GM18909 (cell line): ENCODE measurements at regions not wholly inside any gene's neighbourhood (a gene's known extent, or its start where the extent isn't known, plus 50 kb on each side); places are given as distances from the start of the nearest gene placed in this dataset.
"Not testable (repeated sequence)": the region's sequence is repeated elsewhere in the genome, so short reads cannot be mapped to it uniquely, and the experiment has no call there.

Source experiments
- ATAC-seq: cut with Tn5 transposase; IDR thresholded peaks from one replicate; pipeline ENCODE4 v1.9.1; 2021; ENCODE audit warnings: mild to moderate bottlenecking; ENCODE audit not compliant: unreplicated experiment, poor library complexity

GRCh38 chr2:186959486-186959885, 110.5 kb upstream of the ZSWIM2 start:
- no peak for ATAC-seq

- no peak for ATAC-seq
These were observed 101.7 kb upstream of the ZSWIM2 start for GRCh38 chr2:186950694-186951093.

DNA sequence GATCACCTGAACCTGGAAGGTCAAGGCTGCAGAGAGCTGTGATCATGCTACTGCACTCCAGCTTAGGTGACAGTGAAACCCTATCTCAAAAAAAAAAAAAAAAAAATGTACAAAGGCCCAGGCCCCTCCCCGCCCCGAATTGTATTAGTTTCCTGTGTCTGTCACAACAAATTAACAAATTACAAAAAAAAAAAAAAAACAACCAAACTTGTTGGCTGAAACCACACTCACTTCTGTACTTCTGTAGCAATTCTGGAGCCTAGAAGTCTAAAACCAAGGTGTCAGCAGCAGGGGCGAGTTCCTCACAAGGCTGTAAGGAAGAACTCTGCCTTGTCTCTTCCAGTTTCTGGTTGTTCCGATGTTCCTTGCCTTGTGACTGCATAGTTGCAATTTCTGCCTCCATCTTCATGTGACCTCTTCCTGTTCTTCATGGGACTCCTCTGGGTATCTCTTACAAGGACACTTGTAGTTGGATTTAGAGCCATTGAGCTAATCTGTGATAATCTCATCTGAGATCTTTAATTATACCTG, 100.8 kb upstream of the ZSWIM2 start:
- no peak for ATAC-seq

DNA sequence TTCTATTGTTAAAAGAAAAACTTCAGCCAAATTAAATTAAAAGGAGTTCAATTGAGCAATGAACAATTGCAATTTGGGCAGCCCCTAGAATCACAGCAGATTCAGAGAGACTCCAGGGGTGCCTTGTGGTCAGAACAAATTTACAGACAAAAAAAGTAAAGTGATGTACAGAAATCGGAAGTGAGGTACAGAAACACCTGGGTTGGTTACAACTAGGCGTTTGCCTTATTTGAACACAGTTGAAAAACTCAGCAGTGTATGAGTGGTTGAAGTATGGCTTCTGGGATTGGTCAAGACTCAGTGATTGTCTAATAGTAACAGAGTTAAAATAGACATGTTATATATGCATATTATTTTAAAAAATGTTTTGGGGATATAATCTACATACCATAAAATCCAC, 98.5 kb upstream of the ZSWIM2 start:
- no peak for ATAC-seq

GRCh38 chr2:186946896-186947467, 98.0 kb upstream of the ZSWIM2 start:
- no peak for ATAC-seq

GRCh38 chr2:186941853-186942252, 92.9 kb upstream of the ZSWIM2 start:
- no peak for ATAC-seq

DNA sequence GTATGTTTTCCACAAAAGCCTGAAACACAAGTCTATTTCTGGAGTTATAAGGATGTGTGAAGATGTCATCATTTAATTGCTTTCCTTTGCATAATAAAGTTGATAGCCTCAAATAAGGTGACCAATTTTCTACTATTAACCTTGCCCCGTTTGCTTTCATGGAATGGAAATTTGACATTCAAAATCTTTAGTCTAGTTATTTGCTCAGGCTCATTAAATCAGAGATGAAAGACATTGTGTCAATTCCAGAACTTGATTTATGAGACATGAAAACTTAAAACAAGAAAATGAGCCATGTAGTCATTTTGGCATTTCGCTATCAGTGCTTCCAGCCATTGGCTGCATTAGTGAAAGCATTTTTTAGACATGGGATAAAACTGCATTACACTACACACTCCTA, 91.5 kb upstream of the ZSWIM2 start:
- ATAC-seq = no peak

DNA sequence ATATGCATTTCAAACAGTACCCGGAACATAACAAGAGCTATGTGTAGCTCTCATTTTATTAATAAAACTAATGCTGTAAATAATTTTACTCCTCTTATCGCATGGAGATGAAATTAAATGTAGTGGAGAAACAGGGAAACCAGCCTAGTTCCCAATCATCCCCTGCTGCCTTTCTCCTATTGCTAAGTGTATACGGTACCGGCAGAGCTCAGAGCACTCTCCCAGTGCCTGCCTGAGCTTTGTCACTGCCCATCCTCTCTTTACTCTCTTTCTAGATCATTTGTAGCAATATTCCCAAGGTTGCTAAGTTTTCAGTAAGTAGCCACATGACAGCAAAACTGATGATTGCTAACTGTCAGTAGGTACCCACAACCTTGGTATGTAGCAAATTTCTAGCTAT, 85.5 kb upstream of the ZSWIM2 start:
- ATAC-seq = no peak

- ATAC-seq = no peak
These were observed 78.9 kb upstream of the ZSWIM2 start for GRCh38 chr2:186927867-186928191.

- ATAC-seq = no peak
These were observed 78.4 kb upstream of the ZSWIM2 start for GRCh38 chr2:186927185-186927866.

DNA sequence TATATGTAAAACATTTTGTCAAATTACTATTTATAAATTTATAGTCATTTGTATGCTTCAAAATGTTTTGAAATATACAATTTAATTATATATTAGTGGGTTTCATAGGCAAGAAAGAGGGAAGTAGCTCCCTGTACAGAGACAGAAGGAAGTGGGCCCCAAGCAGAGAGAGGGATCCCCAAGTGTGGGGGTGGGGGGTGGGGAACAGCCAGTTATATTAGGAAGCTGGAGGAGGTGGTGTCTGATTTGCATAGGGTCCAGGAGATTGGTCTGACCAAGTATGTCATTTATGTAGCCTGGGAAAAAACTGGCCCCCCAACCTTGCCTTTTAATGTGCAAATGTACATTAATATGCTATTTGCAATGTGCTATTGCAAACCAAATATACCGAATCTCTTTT, 76.5 kb upstream of the ZSWIM2 start:
- no peak for ATAC-seq

- not testable (repeated sequence) for ATAC-seq
These were observed 73.3 kb upstream of the ZSWIM2 start for GRCh38 chr2:186922316-186922715.

DNA sequence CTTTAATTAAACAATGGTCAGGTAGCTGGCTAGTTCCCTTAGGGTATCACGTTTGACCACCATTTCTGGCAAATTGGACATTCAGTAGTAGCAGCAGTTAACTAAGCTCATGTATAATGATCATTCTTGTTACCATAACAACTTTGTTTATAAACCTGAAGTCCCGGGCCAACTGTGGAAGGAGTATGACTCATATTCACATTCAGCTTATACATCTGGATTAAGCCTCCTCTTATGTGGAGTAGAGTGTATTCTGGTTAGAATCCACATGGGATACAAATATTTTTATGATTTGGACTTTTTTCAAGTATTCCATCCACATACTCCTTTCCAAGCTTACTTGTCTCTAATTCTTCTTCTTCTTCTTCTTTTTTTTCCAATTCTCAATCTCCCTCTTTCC, 70.3 kb upstream of the ZSWIM2 start:
- ATAC-seq = no peak

DNA sequence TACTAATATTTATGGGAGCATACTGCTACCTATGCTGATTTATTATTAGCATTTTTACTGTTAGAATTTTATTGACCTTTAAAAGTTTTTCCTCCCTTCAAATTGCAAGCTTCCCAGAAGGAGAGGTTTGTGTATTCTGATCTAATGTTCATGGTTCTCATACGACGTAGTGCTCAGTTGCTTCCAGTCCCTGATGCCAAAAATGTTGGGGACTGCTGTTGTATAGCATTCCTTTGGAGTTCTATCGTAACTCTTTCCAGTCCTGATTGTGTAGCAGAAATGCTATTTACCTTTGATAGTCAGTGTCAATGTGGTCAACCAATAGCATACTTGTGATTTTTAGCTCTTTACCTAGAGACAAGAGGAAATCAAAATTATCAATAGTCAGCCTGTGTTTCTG, 69.5 kb upstream of the ZSWIM2 start:
- ATAC-seq = no peak

DNA sequence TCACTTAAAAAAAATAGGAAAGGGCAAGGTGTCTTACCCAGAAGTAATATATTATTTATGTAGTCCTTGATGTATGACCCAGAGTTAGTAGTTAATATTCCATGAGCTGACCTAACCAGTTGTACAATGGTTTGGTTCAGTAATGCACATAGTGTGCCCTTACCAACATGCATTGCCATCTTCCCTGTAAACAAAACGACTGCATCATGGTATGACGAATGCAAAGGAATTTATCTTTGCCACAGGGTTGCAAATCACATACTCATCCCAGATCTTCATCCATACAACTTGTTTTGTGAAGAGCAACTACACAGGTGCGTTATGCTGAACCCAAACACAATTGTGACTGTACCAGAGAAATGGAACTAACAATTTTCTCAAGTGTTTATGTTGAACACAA, 68.9 kb upstream of the ZSWIM2 start:
- no peak for ATAC-seq

DNA sequence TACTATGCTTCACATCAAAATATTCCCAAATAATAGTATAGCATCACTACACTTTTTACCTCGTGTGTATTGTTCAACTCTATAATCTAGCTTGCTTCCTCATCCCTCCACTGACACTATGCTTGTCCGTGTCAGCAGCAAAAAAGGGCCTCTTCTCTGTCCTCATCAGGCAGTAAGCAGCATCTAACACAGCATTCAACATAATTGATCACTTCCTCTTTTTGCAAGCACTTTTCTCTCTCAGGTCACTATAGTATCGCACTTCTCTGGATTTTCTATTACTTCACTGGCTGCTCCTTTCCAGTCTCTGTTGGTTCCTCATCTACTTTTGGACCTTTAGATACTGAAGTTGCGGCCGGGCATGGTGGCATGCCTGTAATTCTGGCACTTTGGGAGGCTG, 64.9 kb upstream of the ZSWIM2 start:
- peak; percentile 97 for ATAC-seq

DNA sequence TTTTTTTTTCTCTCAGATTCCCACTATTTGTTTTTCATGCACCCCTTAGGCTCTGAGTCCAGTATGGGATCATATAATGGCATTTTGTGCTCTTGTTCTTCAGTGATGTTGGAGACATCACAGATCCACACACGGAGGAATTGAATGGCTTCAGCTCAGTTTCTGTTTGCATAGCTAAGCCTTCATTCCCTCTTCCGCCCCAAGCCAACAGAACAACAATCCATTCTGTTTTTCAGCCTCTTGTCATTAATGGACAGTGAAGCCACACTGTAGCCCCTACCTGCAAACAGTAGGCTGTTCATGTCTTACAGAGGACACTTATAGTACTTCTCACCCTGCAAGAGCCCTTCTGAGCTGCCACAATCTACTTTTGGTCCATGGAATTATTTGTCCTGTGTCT, 64.0 kb upstream of the ZSWIM2 start:
- no peak for ATAC-seq

DNA sequence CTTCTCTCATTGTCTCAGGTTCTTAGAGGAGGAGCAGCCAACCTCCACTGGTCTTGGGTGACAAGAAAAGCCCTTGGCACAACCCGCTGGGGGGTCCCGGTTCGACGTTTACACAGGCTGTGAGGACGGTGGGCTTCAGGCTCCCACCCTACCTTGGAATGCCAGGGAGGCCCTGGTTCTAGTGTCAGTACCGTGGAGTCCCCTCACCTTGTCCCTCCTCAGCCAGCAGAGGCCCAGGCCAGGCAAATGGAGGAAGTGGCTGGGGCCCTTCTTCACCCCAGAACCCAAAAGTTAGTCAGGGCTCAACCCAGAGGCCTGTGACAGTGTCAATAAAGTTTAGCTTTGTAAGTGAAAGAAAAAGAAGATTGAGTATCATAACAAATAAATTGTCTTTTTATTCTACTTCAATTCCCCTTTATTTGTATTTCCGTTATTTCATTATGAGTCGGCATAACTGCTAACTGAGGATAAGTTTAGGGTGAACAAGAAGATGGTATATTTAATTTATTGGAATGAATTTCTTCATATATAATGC, 62.6 kb upstream of the ZSWIM2 start:
- no peak for ATAC-seq

DNA sequence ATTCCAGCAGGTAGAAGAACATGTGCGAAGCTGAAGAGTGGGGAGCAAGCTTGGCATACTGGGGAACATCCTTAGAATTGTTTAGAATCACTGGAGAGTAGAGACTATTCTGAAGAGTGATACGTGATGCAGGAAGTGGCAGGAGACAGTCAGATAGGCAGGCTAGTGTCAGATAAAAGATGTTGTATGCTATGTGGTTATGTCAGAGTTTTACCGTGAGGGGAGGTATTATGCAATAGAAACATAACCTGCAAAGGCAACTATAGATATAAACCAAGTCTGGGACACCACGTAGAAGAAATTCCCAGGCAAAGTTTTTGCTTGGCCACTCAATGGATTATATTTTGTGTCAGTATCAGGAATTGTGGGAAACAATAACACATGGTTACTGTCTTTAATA, 62.0 kb upstream of the ZSWIM2 start:
- ATAC-seq = no peak

- no peak for ATAC-seq
These were observed 60.1 kb upstream of the ZSWIM2 start for GRCh38 chr2:186909095-186909494.

GRCh38 chr2:186907897-186908296, 58.9 kb upstream of the ZSWIM2 start:
- ATAC-seq = no peak

DNA sequence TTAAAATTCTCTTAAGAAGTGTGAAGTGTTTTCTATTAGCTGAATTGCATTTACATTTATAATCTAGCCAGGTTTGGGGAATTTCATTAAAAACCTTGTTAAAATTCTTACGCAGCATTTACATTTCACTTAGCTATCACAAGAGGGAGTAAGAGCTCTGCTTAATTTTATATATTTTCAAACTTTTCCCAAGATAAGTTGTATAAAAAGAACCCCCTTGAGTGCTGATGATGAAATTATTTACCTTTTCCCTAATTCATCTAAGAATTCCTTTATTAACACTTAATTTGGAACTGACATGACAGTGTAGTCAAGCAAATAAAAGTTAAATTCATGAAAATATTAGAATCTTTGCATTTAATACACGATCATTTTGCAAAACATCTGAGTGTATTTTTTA, 54.2 kb upstream of the ZSWIM2 start:
- ATAC-seq = no peak
